GM12878 (cell line): ENCODE measurements at regions not wholly inside any gene's neighbourhood (a gene's known extent, or its start where the extent isn't known, plus 50 kb on each side); places are given as distances from the start of the nearest gene placed in this dataset.

Source experiments
- ATAC-seq: fragments of 200-7000 bp; cut with Tn5 transposase; 3 replicates; pipeline ENCODE4 v1.9.1; 2020; ENCODE audit warnings: mild to moderate bottlenecking, moderate library complexity
- BruUV-seq: library from RNA; stranded (reverse); fragments of 400-500 nt; replicated peaks from 2 replicates; lab custom pipeline; 2021; lab: Mats Ljungman, UMichigan
- CTCF ChIA-PET: fragments of 300-600 bp; sonication (Branson Sonifier 250); formaldehyde crosslinking; extraction: SDS; loops from one replicate; lab custom pipeline; 2021; ENCODE audit warnings: inconsistent platforms; lab: Yijun Ruan, JAX
- POLR2A ChIA-PET: fragments of 350-600 bp; formaldehyde crosslinking; extraction: SDS; loops from one replicate; lab custom pipeline; 2021; ENCODE audit warnings: inconsistent platforms; lab: Charles Lee
- RAD21 ChIA-PET: fragments of 300-600 bp; sonication (Branson Sonifier 250); formaldehyde crosslinking; loops from one replicate; lab custom pipeline; 2023; ENCODE audit warnings: antibody characterized with exemption; ENCODE audit not compliant: unreplicated experiment; lab: Charles Lee
- SMC1A ChIA-PET: fragments of 300-600 bp; sonication (Branson Sonifier 250); formaldehyde crosslinking; loops from one replicate; lab custom pipeline; 2023; ENCODE audit not compliant: unreplicated experiment, uncharacterized antibody; lab: Charles Lee
- DNase-seq: peaks from one replicate; pipeline ENCODE4 v3.0.0-alpha.2; 2011; ENCODE audit warnings: low read depth, low spot score
- FAIRE-seq: peaks from 3 replicates; lab custom pipeline; 2011; peaks lifted over from hg19 to GRCh38; lab: Jason Lieb, UNC
- H2AFZ ChIP-seq: 2 replicates; pipeline ENCODE4 v1.6.0; 2011; ENCODE audit warnings: low read depth, low read length, control low read depth; ENCODE audit not compliant: control insufficient read depth
- H3K27ac ChIP-seq: 2 replicates; pipeline ENCODE4 v1.5.1; 2011; ENCODE audit warnings: control low read depth; ENCODE audit not compliant: control insufficient read depth, insufficient read depth
- H3K27me3 ChIP-seq, 2 experiments: replicated peaks in 1 of 2; 2 replicates each; pipeline versions ENCODE4 v1.6.0 to v1.6.1; 2011; ENCODE audit warnings: low read length in 1 of 2; ENCODE audit not compliant: control insufficient read depth in 2 of 2, insufficient read depth in 2 of 2
- H3K36me3 ChIP-seq, 2 experiments: 2 replicates each; pipeline ENCODE4 v1.5.1; 2011; ENCODE audit warnings: low read length in 1 of 2; ENCODE audit not compliant: control insufficient read depth in 2 of 2, insufficient read depth in 2 of 2
- H3K4me1 ChIP-seq: 2 replicates; pipeline ENCODE4 v1.6.1; 2011; ENCODE audit warnings: mild to moderate bottlenecking, low read length, moderate library complexity, mixed read lengths; ENCODE audit not compliant: control insufficient read depth, insufficient read depth
- H3K4me2 ChIP-seq: 2 replicates; pipeline ENCODE4 v1.6.0; 2011; ENCODE audit warnings: control low read depth; ENCODE audit not compliant: control insufficient read depth, insufficient read depth
- H3K4me3 ChIP-seq: fragments of 200-600 bp; sonication (generic); 2 replicates; pipeline ENCODE4 v1.5.1; 2016
- H3K79me2 ChIP-seq: 2 replicates; pipeline ENCODE4 v1.6.0; 2011; ENCODE audit warnings: low read length; ENCODE audit not compliant: control insufficient read depth, insufficient read depth
- H3K9ac ChIP-seq: 2 replicates; pipeline ENCODE4 v1.8.0; 2011; ENCODE audit warnings: low read length, control low read depth, mixed read lengths; ENCODE audit not compliant: control insufficient read depth, insufficient read depth
- H3K9me3 ChIP-seq: replicated peaks from 3 replicates; pipeline ENCODE4 v1.5.1; 2011; ENCODE audit warnings: mild to moderate bottlenecking, low read length; ENCODE audit not compliant: control insufficient read depth, insufficient read depth
- H4K20me1 ChIP-seq: 2 replicates; pipeline ENCODE4 v1.6.0; 2011; ENCODE audit not compliant: control insufficient read depth, insufficient read depth
- CBFB ChIP-seq: IDR thresholded peaks from 2 replicates; pipeline ENCODE4 v1.6.1; 2016; ENCODE audit warnings: antibody characterized with exemption, low read depth
- CREB1 ChIP-seq: IDR thresholded peaks from 2 replicates; pipeline ENCODE4 v1.6.1; 2012; ENCODE audit warnings: low read depth, mild to moderate bottlenecking, inconsistent platforms
- ETV6 ChIP-seq, 2 experiments: fragments of 450-650 bp in 1 of 2; IDR thresholded peaks in 1 of 2; conservative IDR thresholded peaks in 1 of 2; 2 replicates each; pipeline ENCODE4 v1.6.1; 2014; ENCODE audit warnings: antibody characterized with exemption in 1 of 2, borderline replicate concordance in 1 of 2, low read depth in 1 of 2, mild to moderate bottlenecking in 1 of 2, moderate library complexity in 1 of 2
- EZH2 ChIP-seq: IDR thresholded peaks from 2 replicates; pipeline ENCODE4 v1.6.1; 2012; ENCODE audit warnings: low read depth, mild to moderate bottlenecking, control low read depth, inconsistent platforms, low read length, borderline replicate concordance; ENCODE audit not compliant: control insufficient read depth
- MEF2A ChIP-seq: IDR thresholded peaks from 2 replicates; pipeline ENCODE4 v1.6.1; 2011; ENCODE audit warnings: low read depth, mild to moderate bottlenecking, low read length, moderate library complexity; ENCODE audit not compliant: insufficient read depth
- RUNX3 ChIP-seq: IDR thresholded peaks from 2 replicates; pipeline ENCODE4 v1.6.1; 2012; ENCODE audit warnings: low read length, inconsistent platforms
- SRF ChIP-seq, 2 experiments: IDR thresholded peaks; 2 replicates each; pipeline ENCODE4 v1.6.1; 2011; ENCODE audit warnings: low read depth in 2 of 2, low read length in 2 of 2, mild to moderate bottlenecking in 1 of 2, moderate library complexity in 1 of 2
- WGBS: methylation state at CpG from one replicate; pipeline ENCODE4 v1.1.6; 2016; ENCODE audit warnings: low lambda C conversion rate; ENCODE audit not compliant: insufficient replicate concordance, insufficient coverage; ENCODE audit errors: missing lambda C conversion rate; 5-methylcytosine and 5-hydroxymethylcytosine counted together
- in situ Hi-C: fragments of 300-500 bp; cut with MboI; formaldehyde crosslinking; loops from 9 replicates; pipeline ENCODE4 v1.14.3; 2018; ENCODE audit warnings: mixed read lengths
- intact Hi-C: fragments of 100-400 bp; cut with micrococcal nuclease; formaldehyde crosslinking; loops from one replicate; pipeline ENCODE4 v1.14.2; 2022; ENCODE audit not compliant: unreplicated experiment
- TF ChIP-seq, protein P1 (sequence below): fragments of 450-650 bp; IDR thresholded peaks from 2 replicates; pipeline ENCODE4 v1.6.1; 2016; ENCODE audit warnings: mild to moderate bottlenecking, moderate library complexity, borderline replicate concordance
- TF ChIP-seq, protein P2 (sequence below): fragments of 450-650 bp; IDR thresholded peaks from 2 replicates; pipeline ENCODE4 v1.6.1; 2017; ENCODE audit warnings: antibody characterized with exemption, mild to moderate bottlenecking, moderate library complexity

DNA sequence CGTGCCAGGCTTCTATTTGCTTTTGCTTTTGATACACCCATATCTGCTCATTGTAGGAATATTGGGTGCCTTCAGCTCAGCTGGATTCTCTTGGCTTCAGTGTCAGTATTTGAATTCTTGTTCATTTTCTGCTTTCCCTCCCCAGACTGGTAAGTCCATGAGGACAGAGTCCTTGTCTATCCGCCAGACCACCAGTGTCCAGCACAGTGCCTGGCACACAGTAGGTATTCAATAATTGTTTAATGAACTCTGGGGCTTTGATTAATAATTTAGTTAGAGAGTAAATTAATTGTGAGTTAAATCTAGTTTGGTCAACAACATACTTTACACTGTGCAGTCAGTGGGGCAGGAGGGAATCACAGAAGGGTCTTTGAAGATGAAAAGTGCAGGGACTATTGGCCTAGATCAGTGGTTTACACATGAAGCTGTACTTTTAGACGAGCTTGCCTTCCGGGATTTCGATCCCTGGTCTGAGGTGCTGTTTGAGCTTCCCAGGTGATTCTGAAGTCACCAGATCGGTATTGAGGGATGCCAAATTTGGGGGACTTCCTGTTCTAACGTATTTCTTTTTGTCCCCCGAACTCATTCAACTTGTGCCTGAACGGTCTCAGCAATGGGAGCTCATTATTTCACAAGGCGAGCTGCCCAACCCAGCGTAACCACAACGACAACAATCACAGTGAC, 119.1 kb upstream of the JUN start:
- intact Hi-C loops (loop anchor here (1.0 to 5.0 kb wide), 6 partner anchors 47 to 119 kb away; partner anchors contain the start of gene JUN), in situ Hi-C loops (no loop called here)
- Histone ChIP-seq H3K9me3 (no peaks in the 10 kb centered on the region), H3K4me1 (peaks cover 9% of the 10 kb centered on the region; the same call in 1 of the 2 replicates), H3K27ac (peak overlapping the region; percentile 60), H4K20me1 (no peaks in the 10 kb centered on the region), H3K79me2 (no peaks in the 10 kb centered on the region), H3K4me2 (peak overlapping the region; percentile 64), H3K36me3 (no peaks in the 10 kb centered on the region), H2AFZ (peak overlapping the region; percentile 65), H3K9ac (peak overlapping the region; percentile 60), H3K27me3 (no peaks in the 10 kb centered on the region), H3K4me3 (peak overlapping the region; percentile 58; the same call in 1 of the 2 replicates)
- BruUV-seq, result no TSS peak
- FAIRE-seq (peak; percentile 49), ATAC-seq (no peak), DNase-seq (no peak)
- POLR2A ChIA-PET, result interaction anchor here (0.9 to 1.2 kb wide), 3 partner anchors 45 to 393 kb away, joined by 3 to 5 read pairs (median 4); no protein-coding TSS in a partner anchor
- no peak for TF ChIP-seq MEF2A
- TF ChIP-seq CBFB, result peak; percentile 17; the same call in 1 of the 2 replicates
- TF ChIP-seq, protein P1, sequence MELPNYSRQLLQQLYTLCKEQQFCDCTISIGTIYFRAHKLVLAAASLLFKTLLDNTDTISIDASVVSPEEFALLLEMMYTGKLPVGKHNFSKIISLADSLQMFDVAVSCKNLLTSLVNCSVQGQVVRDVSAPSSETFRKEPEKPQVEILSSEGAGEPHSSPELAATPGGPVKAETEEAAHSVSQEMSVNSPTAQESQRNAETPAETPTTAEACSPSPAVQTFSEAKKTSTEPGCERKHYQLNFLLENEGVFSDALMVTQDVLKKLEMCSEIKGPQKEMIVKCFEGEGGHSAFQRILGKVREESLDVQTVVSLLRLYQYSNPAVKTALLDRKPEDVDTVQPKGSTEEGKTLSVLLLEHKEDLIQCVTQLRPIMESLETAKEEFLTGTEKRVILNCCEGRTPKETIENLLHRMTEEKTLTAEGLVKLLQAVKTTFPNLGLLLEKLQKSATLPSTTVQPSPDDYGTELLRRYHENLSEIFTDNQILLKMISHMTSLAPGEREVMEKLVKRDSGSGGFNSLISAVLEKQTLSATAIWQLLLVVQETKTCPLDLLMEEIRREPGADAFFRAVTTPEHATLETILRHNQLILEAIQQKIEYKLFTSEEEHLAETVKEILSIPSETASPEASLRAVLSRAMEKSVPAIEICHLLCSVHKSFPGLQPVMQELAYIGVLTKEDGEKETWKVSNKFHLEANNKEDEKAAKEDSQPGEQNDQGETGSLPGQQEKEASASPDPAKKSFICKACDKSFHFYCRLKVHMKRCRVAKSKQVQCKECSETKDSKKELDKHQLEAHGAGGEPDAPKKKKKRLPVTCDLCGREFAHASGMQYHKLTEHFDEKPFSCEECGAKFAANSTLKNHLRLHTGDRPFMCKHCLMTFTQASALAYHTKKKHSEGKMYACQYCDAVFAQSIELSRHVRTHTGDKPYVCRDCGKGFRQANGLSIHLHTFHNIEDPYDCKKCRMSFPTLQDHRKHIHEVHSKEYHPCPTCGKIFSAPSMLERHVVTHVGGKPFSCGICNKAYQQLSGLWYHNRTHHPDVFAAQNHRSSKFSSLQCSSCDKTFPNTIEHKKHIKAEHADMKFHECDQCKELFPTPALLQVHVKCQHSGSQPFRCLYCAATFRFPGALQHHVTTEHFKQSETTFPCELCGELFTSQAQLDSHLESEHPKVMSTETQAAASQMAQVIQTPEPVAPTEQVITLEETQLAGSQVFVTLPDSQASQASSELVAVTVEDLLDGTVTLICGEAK, result peak; percentile 22; the same call in 1 of the 2 replicates
- peak in 1 of 2 experiments; percentile 63; a peak in 1 of 4 replicates for TF ChIP-seq SRF (IDR thresholded peaks at IDR 0.05; ENCODE audit: low read depth in 2 of 2, low read length in 2 of 2)
- TF ChIP-seq ETV6 (conservative IDR thresholded peaks at IDR 0.05 in 1 of 2, IDR thresholded peaks at IDR 0.05 in 1 of 2; ENCODE audit: borderline replicate concordance in 1 of 2, low read depth in 1 of 2), result 0 out of 4 replicates have a peak, but pooled peaks of 1 of the 2 experiments have one; percentile 4
- no peak for TF ChIP-seq EZH2
- TF ChIP-seq RUNX3, result peak; percentile 68
- peak; percentile 17; the same call in 1 of the 2 replicates for TF ChIP-seq CREB1
- TF ChIP-seq, protein P2, sequence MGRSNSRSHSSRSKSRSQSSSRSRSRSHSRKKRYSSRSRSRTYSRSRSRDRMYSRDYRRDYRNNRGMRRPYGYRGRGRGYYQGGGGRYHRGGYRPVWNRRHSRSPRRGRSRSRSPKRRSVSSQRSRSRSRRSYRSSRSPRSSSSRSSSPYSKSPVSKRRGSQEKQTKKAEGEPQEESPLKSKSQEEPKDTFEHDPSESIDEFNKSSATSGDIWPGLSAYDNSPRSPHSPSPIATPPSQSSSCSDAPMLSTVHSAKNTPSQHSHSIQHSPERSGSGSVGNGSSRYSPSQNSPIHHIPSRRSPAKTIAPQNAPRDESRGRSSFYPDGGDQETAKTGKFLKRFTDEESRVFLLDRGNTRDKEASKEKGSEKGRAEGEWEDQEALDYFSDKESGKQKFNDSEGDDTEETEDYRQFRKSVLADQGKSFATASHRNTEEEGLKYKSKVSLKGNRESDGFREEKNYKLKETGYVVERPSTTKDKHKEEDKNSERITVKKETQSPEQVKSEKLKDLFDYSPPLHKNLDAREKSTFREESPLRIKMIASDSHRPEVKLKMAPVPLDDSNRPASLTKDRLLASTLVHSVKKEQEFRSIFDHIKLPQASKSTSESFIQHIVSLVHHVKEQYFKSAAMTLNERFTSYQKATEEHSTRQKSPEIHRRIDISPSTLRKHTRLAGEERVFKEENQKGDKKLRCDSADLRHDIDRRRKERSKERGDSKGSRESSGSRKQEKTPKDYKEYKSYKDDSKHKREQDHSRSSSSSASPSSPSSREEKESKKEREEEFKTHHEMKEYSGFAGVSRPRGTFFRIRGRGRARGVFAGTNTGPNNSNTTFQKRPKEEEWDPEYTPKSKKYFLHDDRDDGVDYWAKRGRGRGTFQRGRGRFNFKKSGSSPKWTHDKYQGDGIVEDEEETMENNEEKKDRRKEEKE, result no peak
- SMC1A ChIA-PET, result interaction anchor here (0.8 to 2.2 kb wide), 15 partner anchors 10 to 167 kb away, joined by 3 to 15 read pairs (median 4); no protein-coding TSS in a partner anchor
- WGBS, result 19% methylated on average over 12 of the region's 12 CpGs
- CTCF ChIA-PET, result interaction anchor here (0.5 to 1.5 kb wide), 6 partner anchors 45 to 796 kb away, joined by 3 to 7 read pairs (median 3); no protein-coding TSS in a partner anchor
- RAD21 ChIA-PET, result interaction anchor here (0.7 to 1.3 kb wide), 14 partner anchors 10 to 243 kb away, joined by 3 to 8 read pairs (median 4); partner anchors contain the start of gene JUN
